K562 (cell line): ENCODE measurements at regions not wholly inside any gene's neighbourhood (a gene's known extent, or its start where the extent isn't known, plus 50 kb on each side); places are given as distances from the start of the nearest gene placed in this dataset.

Experiments
- ATAC-seq: fragments of 200-7000 bp; cut with Tn5 transposase; 3 replicates; pipeline ENCODE4 v1.9.1; 2020; ENCODE audit warnings: moderate library complexity
- BruUV-seq: library from RNA; stranded (reverse); fragments of 400-500 nt; replicated peaks from 2 replicates; lab custom pipeline; 2021; lab: Mats Ljungman, UMichigan
- CTCF ChIA-PET: fragments of 300-600 bp; formaldehyde crosslinking; extraction: SDS; loops from one replicate; lab custom pipeline; 2021; ENCODE audit warnings: low intra/inter-chr PET ratio; lab: Yijun Ruan, JAX
- POLR2A ChIA-PET: fragments of 300-600, 350-650 bp; sonication (Branson Sonifier 250); formaldehyde crosslinking; extraction: SDS; loops from one replicate; lab custom pipeline; 2021; ENCODE audit warnings: antibody characterized with exemption, inconsistent platforms; lab: Yijun Ruan, JAX
- DNase-seq, 4 experiments: peaks; one replicate each; pipeline versions ENCODE4 v3.0.0 to v3.0.0-alpha.2; 2011 to 2018; ENCODE audit warnings: low spot score in 3 of 4, mixed read lengths in 3 of 4; ENCODE audit errors: extremely low read depth in 1 of 4
- FAIRE-seq: peaks from 2 replicates; lab custom pipeline; 2011; peaks lifted over from hg19 to GRCh38; lab: Jason Lieb, UNC
- H2AFZ ChIP-seq: 2 replicates; pipeline ENCODE4 v1.6.0; 2011; ENCODE audit warnings: low read depth, low read length, control low read depth, inconsistent platforms
- H3K27ac ChIP-seq: fragments of 200-600 bp; 3 replicates; pipeline ENCODE4 v1.8.0; 2011; ENCODE audit warnings: low read depth, mild to moderate bottlenecking, control low read depth, inconsistent platforms, low read length, moderate library complexity, mixed read lengths; ENCODE audit errors: extremely low read depth
- H3K27me3 ChIP-seq, 2 experiments: fragments of 300-600 bp in 1 of 2; 2 replicates in 1 of 2; 3 replicates in 1 of 2; pipeline versions ENCODE4 v1.6.0 to v1.8.0; 2011; ENCODE audit warnings: inconsistent platforms in 2 of 2, low read length in 2 of 2, mild to moderate bottlenecking in 1 of 2, mixed read lengths in 1 of 2, moderate library complexity in 1 of 2; ENCODE audit not compliant: control insufficient read depth in 2 of 2, insufficient read depth in 2 of 2
- H3K36me3 ChIP-seq: fragments of 300-600 bp; 3 replicates; pipeline ENCODE4 v1.8.0; 2011; ENCODE audit warnings: mild to moderate bottlenecking, low read length, inconsistent platforms; ENCODE audit not compliant: control insufficient read depth, insufficient read depth
- H3K4me1 ChIP-seq, 2 experiments: fragments of 200-600 bp in 1 of 2; replicated peaks in 1 of 2; 2 replicates in 1 of 2; 3 replicates in 1 of 2; pipeline versions ENCODE4 v1.5.1 to v1.8.0; 2011; ENCODE audit warnings: inconsistent platforms in 2 of 2, low read length in 2 of 2, mild to moderate bottlenecking in 1 of 2, mixed read lengths in 1 of 2, moderate library complexity in 1 of 2; ENCODE audit not compliant: control insufficient read depth in 2 of 2, insufficient read depth in 2 of 2
- H3K4me2 ChIP-seq: 2 replicates; pipeline ENCODE4 v1.6.1; 2011; ENCODE audit warnings: low read length, control low read depth, inconsistent platforms, mixed read lengths; ENCODE audit not compliant: insufficient read depth
- H3K4me3 ChIP-seq: fragments of 200-600 bp; sonication (generic), shearing (Covaris generic); 2 replicates; pipeline ENCODE4 v1.5.1; 2016; ENCODE audit warnings: control low read depth, inconsistent platforms
- H3K79me2 ChIP-seq: fragments of 200-600 bp; 3 replicates; pipeline ENCODE4 v1.8.0; 2011; ENCODE audit warnings: low read length, inconsistent platforms; ENCODE audit not compliant: control insufficient read depth, insufficient read depth
- H3K9ac ChIP-seq, 2 experiments: 2 replicates each; pipeline versions ENCODE4 v1.6.0 to v1.6.1; 2011; ENCODE audit warnings: low read depth in 2 of 2, low read length in 2 of 2, control low read depth in 1 of 2, inconsistent platforms in 1 of 2, mild to moderate bottlenecking in 1 of 2, mixed read lengths in 1 of 2; ENCODE audit not compliant: insufficient read depth in 1 of 2
- H3K9me1 ChIP-seq: one replicate; pipeline ENCODE4 v1.6.0; 2011; ENCODE audit warnings: inconsistent platforms, mild to moderate bottlenecking, low read length, moderate library complexity; ENCODE audit not compliant: control insufficient read depth, insufficient read depth
- H3K9me3 ChIP-seq: replicated peaks from 2 replicates; pipeline ENCODE4 v1.5.1; 2011; ENCODE audit warnings: low read depth, low read length, inconsistent platforms; ENCODE audit not compliant: control insufficient read depth, insufficient read depth
- H4K20me1 ChIP-seq: replicated peaks from 2 replicates; pipeline ENCODE4 v1.6.1; 2011; ENCODE audit warnings: low read length, inconsistent platforms, mixed read lengths; ENCODE audit not compliant: control insufficient read depth, insufficient read depth
- ARID1B ChIP-seq: fragments of 450-650 bp; IDR thresholded peaks from 2 replicates; pipeline ENCODE4 v1.6.1; 2016; ENCODE audit warnings: antibody characterized with exemption, mild to moderate bottlenecking, inconsistent platforms
- CSDE1 ChIP-seq, 2 experiments: fragments of 450-650 bp; IDR thresholded peaks; 2 replicates each; pipeline ENCODE4 v1.6.1; 2016; ENCODE audit warnings: mild to moderate bottlenecking in 1 of 2
- EP300 ChIP-seq: IDR thresholded peaks from 2 replicates; pipeline ENCODE4 v1.6.1; 2012; ENCODE audit warnings: low read length, improper control_type of control experiment
- GTF2A2 ChIP-seq: IDR thresholded peaks from 2 replicates; pipeline ENCODE4 v1.6.1; 2016; ENCODE audit warnings: mild to moderate bottlenecking, missing genetic modification characterization, missing compliant biosample characterization
- TAL1 ChIP-seq: fragments of 450-650 bp; IDR thresholded peaks from 2 replicates; pipeline ENCODE4 v1.6.1; 2016; ENCODE audit warnings: mild to moderate bottlenecking
- TSC22D4 ChIP-seq: fragments of 450-650 bp; IDR thresholded peaks from 2 replicates; pipeline ENCODE4 v1.6.1; 2016; ENCODE audit warnings: missing genetic modification characterization, missing biosample characterization, control low read depth
- U2AF1 ChIP-seq: fragments of 200-400 bp; formaldehyde crosslinking; optimal IDR thresholded peaks from 2 replicates; pipeline ENCODE3; 2017; ENCODE audit warnings: mild to moderate bottlenecking, low read depth, low read length, moderate library complexity
- YBX1 ChIP-seq: fragments of 450-650 bp; IDR thresholded peaks from 2 replicates; pipeline ENCODE4 v1.7.1; 2016; ENCODE audit warnings: mild to moderate bottlenecking
- ZNF354B ChIP-seq: fragments of 250-450 bp; sonication (Bioruptor Pico); IDR thresholded peaks from 2 replicates; pipeline ENCODE4 v1.4.0; 2020
- ZNF699 ChIP-seq: fragments of 250-450 bp; sonication (Bioruptor Pico); IDR thresholded peaks from 2 replicates; pipeline ENCODE4 v1.8.0; 2021; ENCODE audit warnings: mild to moderate bottlenecking, moderate library complexity; ENCODE audit not compliant: insufficient replicate concordance
- WGBS: fragments of 100-300 bp; shearing (Covaris generic); methylation state at CpG from one replicate; pipeline ENCODE4 v1.1.6; 2016; ENCODE audit warnings: low coverage, mixed read lengths; ENCODE audit not compliant: insufficient coverage; ENCODE audit errors: missing lambda C conversion rate; 5-methylcytosine and 5-hydroxymethylcytosine counted together
- in situ Hi-C: fragments of 300-500 bp; cut with MboI; formaldehyde crosslinking; loops from 4 replicates; pipeline ENCODE4 v1.15.0; 2018; ENCODE audit warnings: inconsistent platforms, mixed read lengths
- intact Hi-C: fragments of 100-400 bp; cut with micrococcal nuclease; formaldehyde crosslinking; loops from 2 replicates; pipeline ENCODE4 v1.14.2; 2022
- TF ChIP-seq, protein P1 (sequence below): fragments of 250-450 bp; sonication (Bioruptor Pico); IDR thresholded peaks from 2 replicates; pipeline ENCODE4 v1.8.0; 2021; ENCODE audit warnings: mild to moderate bottlenecking, moderate library complexity
- TF ChIP-seq, protein P2 (sequence below): sonication (generic); formaldehyde crosslinking; IDR thresholded peaks from 2 replicates; pipeline ENCODE4 v1.8.1; 2023; ENCODE audit warnings: mild to moderate bottlenecking, missing genetic modification reagents
- TF ChIP-seq, protein P3 (sequence below): fragments of 250-450 bp; sonication (Bioruptor Pico); IDR thresholded peaks from 2 replicates; pipeline ENCODE4 v1.9.0; 2021; ENCODE audit warnings: mild to moderate bottlenecking, inconsistent platforms
- TF ChIP-seq, protein P4 (sequence below): sonication (generic); formaldehyde crosslinking; IDR thresholded peaks from 2 replicates; pipeline ENCODE4 v1.8.1; 2022; ENCODE audit warnings: missing genetic modification reagents
- TF ChIP-seq, protein P5 (sequence below): sonication (generic); formaldehyde crosslinking; IDR thresholded peaks from 2 replicates; pipeline ENCODE4 v1.8.0; 2022; ENCODE audit warnings: missing genetic modification reagents, mild to moderate bottlenecking, borderline replicate concordance

DNA sequence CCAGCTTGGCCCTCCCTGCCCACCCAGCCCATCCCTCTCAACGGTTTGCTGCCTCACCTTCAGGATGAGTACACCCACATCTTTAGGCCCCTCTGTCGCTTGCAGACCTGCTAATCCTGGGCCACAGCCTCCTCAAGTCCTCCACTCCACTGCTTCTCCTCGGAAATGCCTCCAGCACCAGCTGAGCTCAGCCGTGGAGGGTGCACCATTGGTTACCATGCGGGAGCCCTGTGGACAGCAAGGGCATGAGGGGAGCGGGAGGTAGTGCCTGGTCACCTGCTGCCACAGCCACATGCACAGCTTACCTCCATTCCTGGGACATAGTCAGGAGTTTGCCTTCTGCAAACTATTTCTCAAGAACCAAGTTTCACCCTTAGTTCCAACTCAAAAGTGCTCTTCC is 286.3 kb upstream of the ZMIZ1 start:
- POLR2A ChIA-PET: interaction anchor here (0.6 to 1.2 kb wide), 2 partner anchors 46 to 867 kb away, joined by 3 to 5 read pairs; no protein-coding TSS in a partner anchor
- Histone ChIP-seq H3K9ac (no peak overlapping the region), H2AFZ (no peak overlapping the region), H3K4me1 (no peaks in the 10 kb centered on the region), H3K27ac (no peak overlapping the region), H3K9me3 (no peaks in the 10 kb centered on the region), H3K36me3 (no peaks in the 10 kb centered on the region), H3K79me2 (no peaks in the 10 kb centered on the region), H3K4me3 (no peak overlapping the region)
- ATAC-seq (no peak), FAIRE-seq (no peak)
- CTCF ChIA-PET: interaction anchor here (0.5 kb wide), 1 partner anchor 750 kb away, joined by 3 read pairs; no protein-coding TSS in a partner anchor
- intact Hi-C loops (no loop called here), in situ Hi-C loops (no loop called here)
- no TSS peak for BruUV-seq
- TF ChIP-seq EP300 (no peak), GTF2A2 (tag) (no peak), CSDE1 (IDR thresholded peaks at IDR 0.05) (no peak), TAL1 (no peak), ZNF699 (CRISPR knock-in tag) (no peak), YBX1 (no peak), U2AF1 (no peak), ZNF354B (CRISPR knock-in tag) (no peak), ARID1B (no peak), TSC22D4 (tag) (no peak)
- TF ChIP-seq, protein P1, sequence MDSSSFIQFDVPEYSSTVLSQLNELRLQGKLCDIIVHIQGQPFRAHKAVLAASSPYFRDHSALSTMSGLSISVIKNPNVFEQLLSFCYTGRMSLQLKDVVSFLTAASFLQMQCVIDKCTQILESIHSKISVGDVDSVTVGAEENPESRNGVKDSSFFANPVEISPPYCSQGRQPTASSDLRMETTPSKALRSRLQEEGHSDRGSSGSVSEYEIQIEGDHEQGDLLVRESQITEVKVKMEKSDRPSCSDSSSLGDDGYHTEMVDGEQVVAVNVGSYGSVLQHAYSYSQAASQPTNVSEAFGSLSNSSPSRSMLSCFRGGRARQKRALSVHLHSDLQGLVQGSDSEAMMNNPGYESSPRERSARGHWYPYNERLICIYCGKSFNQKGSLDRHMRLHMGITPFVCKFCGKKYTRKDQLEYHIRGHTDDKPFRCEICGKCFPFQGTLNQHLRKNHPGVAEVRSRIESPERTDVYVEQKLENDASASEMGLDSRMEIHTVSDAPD (CRISPR knock-in tag): no peak
- TF ChIP-seq, protein P2, sequence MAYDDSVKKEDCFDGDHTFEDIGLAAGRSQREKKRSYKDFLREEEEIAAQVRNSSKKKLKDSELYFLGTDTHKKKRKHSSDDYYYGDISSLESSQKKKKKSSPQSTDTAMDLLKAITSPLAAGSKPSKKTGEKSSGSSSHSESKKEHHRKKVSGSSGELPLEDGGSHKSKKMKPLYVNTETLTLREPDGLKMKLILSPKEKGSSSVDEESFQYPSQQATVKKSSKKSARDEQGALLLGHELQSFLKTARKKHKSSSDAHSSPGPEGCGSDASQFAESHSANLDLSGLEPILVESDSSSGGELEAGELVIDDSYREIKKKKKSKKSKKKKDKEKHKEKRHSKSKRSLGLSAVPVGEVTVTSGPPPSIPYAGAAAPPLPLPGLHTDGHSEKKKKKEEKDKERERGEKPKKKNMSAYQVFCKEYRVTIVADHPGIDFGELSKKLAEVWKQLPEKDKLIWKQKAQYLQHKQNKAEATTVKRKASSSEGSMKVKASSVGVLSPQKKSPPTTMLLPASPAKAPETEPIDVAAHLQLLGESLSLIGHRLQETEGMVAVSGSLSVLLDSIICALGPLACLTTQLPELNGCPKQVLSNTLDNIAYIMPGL (CRISPR knock-in tag): no peak
- TF ChIP-seq, protein P3, sequence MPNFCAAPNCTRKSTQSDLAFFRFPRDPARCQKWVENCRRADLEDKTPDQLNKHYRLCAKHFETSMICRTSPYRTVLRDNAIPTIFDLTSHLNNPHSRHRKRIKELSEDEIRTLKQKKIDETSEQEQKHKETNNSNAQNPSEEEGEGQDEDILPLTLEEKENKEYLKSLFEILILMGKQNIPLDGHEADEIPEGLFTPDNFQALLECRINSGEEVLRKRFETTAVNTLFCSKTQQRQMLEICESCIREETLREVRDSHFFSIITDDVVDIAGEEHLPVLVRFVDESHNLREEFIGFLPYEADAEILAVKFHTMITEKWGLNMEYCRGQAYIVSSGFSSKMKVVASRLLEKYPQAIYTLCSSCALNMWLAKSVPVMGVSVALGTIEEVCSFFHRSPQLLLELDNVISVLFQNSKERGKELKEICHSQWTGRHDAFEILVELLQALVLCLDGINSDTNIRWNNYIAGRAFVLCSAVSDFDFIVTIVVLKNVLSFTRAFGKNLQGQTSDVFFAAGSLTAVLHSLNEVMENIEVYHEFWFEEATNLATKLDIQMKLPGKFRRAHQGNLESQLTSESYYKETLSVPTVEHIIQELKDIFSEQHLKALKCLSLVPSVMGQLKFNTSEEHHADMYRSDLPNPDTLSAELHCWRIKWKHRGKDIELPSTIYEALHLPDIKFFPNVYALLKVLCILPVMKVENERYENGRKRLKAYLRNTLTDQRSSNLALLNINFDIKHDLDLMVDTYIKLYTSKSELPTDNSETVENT (CRISPR knock-in tag): no peak
- TF ChIP-seq, protein P4, sequence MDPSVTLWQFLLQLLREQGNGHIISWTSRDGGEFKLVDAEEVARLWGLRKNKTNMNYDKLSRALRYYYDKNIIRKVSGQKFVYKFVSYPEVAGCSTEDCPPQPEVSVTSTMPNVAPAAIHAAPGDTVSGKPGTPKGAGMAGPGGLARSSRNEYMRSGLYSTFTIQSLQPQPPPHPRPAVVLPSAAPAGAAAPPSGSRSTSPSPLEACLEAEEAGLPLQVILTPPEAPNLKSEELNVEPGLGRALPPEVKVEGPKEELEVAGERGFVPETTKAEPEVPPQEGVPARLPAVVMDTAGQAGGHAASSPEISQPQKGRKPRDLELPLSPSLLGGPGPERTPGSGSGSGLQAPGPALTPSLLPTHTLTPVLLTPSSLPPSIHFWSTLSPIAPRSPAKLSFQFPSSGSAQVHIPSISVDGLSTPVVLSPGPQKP (CRISPR knock-in tag): no peak
- TF ChIP-seq, protein P5, sequence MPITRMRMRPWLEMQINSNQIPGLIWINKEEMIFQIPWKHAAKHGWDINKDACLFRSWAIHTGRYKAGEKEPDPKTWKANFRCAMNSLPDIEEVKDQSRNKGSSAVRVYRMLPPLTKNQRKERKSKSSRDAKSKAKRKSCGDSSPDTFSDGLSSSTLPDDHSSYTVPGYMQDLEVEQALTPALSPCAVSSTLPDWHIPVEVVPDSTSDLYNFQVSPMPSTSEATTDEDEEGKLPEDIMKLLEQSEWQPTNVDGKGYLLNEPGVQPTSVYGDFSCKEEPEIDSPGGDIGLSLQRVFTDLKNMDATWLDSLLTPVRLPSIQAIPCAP: no peak
- TF ChIP-seq, all 486 proteins: peak for 0
- DNase-seq: no peak
- H3K4me2 ChIP-seq: no peak overlapping the region
- H4K20me1 ChIP-seq: no peaks in the 10 kb centered on the region; the same call in none of the 2 replicates
- 0% methylated on average over 6 of the region's 6 CpGs for WGBS
- H3K27me3 ChIP-seq: peaks cover 8 to 45% of the 10 kb centered on the region in 2 experiments; a peak in 3 of 5 replicates
- H3K9me1 ChIP-seq: no peaks in the 10 kb centered on the region
